Iris pigment epithelial cell (primary cell): ENCODE measurements at regions not wholly inside any gene's neighbourhood (a gene's known extent, or its start where the extent isn't known, plus 50 kb on each side); places are given as distances from the start of the nearest gene placed in this dataset.
"Not testable (repeated sequence)": the region's sequence is repeated elsewhere in the genome, so short reads cannot be mapped to it uniquely, and the experiment has no call there.

Source experiments
- DNase-seq: peaks from one replicate; pipeline ENCODE4 v3.0.0-alpha.2; 2011; ENCODE audit warnings: low read depth

GRCh38 chr2:19100570-19100969, 257.9 kb downstream of the OSR1 start:
- DNase-seq, result no peak

GRCh38 chr2:19099181-19099580, 259.2 kb downstream of the OSR1 start:
- DNase-seq, result no peak

GRCh38 chr2:19098467-19099160, 259.8 kb downstream of the OSR1 start:
- DNase-seq, result no peak

- DNase-seq, result not testable (repeated sequence)
Measured at GRCh38 chr2:19089476-19089875, 268.9 kb downstream of the OSR1 start.

- DNase-seq, result no peak
Measured at GRCh38 chr2:19086231-19086651, 272.2 kb downstream of the OSR1 start.

GRCh38 chr2:19078709-19079108, 279.7 kb downstream of the OSR1 start:
- DNase-seq, result no peak

- peak; percentile 87 for DNase-seq
Measured at GRCh38 chr2:19073522-19073921, 284.9 kb downstream of the OSR1 start.

- no peak for DNase-seq
Measured at GRCh38 chr2:19072161-19072560, 286.3 kb downstream of the OSR1 start.

GRCh38 chr2:19070886-19071285, 287.5 kb downstream of the OSR1 start:
- DNase-seq, result peak; percentile 33

- DNase-seq, result no peak
Measured at GRCh38 chr2:19068206-19068605, 290.2 kb downstream of the OSR1 start.

- DNase-seq, result peak; percentile 7
Measured at GRCh38 chr2:19062370-19062769, 296.1 kb downstream of the OSR1 start.

- DNase-seq, result no peak
Measured at GRCh38 chr2:19059076-19059475, 299.3 kb downstream of the OSR1 start.

- DNase-seq, result no peak
Measured at GRCh38 chr2:19051203-19051831, 307.1 kb downstream of the OSR1 start.

- DNase-seq, result no peak
Measured at GRCh38 chr2:19050354-19050753, 308.1 kb downstream of the OSR1 start.

GRCh38 chr2:19048593-19049266, 309.7 kb downstream of the OSR1 start:
- peak; percentile 29 for DNase-seq

- peak; percentile 40 for DNase-seq
Measured at GRCh38 chr2:19046986-19047780, 311.2 kb downstream of the OSR1 start.

- DNase-seq, result no peak
Measured at GRCh38 chr2:19045151-19045550, 313.3 kb downstream of the OSR1 start.

- DNase-seq, result no peak
Measured at GRCh38 chr2:19043893-19044292, 314.5 kb downstream of the OSR1 start.

- no peak for DNase-seq
Measured at GRCh38 chr2:19041434-19042041, 316.9 kb downstream of the OSR1 start.

GRCh38 chr2:19038071-19039015, 320.1 kb downstream of the OSR1 start:
- peak; percentile 88 for DNase-seq

- DNase-seq, result no peak
Measured at GRCh38 chr2:19036091-19036490, 322.3 kb downstream of the OSR1 start.
